ENCODE measurements at regions not wholly inside any gene's neighbourhood (a gene's known extent, or its start where the extent isn't known, plus 50 kb on each side); places are given as distances from the start of the nearest gene placed in this dataset.
"Not testable (repeated sequence)": the region's sequence is repeated elsewhere in the genome, so short reads cannot be mapped to it uniquely, and the experiment has no call there.

DNA sequence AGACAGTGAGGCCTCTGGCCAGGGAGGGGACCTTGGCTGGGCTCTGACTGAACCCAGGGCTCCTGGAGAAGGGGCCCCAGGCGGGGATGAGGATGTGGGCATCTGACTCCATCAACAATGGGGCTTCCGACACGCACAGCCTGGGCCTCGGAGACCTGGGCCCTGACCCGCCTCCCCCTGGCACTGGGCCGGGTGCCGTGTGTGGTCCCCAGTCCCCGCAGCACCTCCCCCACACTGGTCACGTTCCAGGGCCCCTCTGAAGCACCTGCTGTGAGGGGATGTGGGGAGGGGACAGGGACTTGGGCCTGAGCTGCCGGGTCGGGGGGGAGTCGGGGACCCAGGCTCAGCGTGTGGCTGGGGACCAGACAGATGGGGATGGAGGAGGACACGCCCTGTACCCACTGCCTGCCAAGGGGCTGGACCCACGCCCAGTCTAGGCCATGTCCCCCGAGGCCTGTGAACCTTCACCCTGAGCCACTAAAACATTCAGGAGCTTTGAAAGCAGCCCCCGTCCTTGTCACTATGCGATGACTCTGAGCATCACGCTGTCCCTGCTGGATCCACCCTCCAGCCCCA lies 165.8 kb downstream of the TMEM121 start:
- not testable (repeated sequence) for DNase-seq (ENCODE audit: low read depth in 2 of 2)

DNA sequence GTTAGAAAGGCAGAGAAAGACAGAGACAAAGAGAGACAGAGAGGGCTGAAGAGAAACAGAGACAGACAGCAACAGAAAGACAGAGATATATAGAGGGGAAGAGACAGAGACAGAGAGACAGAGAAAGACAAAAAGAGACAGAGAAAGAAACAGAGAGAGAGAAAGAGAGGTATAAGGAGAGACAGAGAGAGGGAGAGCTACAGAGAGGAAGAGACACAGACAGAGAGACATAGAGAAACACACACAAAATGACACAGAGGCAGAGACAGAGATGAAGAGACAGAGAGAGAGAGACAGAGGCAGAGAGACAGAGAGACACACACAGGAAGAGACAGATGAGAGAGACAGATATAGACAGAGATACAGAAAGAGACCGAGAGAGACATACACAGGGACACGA lies 168.6 kb downstream of the TMEM121 start:
- DNase-seq (ENCODE audit: low read depth in 2 of 2), result no peak

DNA sequence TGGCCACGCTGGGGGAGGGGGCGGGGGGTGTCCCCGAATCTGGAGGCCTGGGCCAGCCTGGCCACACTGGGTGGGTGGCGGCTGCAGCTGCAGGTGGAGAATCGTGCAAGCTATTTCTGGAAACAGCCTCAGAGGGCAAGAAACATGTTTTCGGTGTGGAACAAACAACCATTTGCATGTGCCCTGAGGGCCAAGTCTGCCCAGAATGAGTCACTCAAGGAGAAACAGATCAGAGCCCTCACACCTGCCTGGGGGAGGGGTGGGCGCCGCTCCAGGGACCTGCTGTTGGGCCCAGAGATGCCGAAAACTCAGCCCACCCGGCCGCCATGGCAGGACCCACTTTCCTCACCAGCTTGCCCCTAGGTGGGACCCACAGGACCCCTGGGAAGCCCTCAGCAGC lies 170.0 kb downstream of the TMEM121 start:
- DNase-seq (ENCODE audit: low read depth in 2 of 2), result not testable (repeated sequence)

DNA sequence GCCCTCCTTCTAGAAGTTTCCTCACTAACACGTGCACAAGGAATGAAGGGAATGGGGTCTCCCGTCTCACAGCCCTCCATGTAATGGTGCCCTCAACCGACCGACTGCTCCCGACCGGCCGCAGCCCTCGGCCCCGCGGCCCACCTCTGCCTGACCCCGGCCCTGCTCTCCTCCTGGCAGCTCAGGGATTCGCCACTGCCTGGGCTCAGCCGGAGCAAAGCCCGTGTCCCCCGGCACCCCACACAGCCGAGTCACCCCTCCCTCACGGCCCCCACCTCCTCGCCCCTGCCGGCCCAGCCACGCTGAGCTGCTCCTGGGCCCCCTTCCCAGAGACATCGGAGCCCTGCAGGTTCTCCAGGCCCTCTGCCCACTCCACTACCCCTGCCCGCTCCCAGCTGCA lies 171.0 kb downstream of the TMEM121 start:
- DNase-seq (ENCODE audit: low read depth in 2 of 2), result not testable (repeated sequence)

DNA sequence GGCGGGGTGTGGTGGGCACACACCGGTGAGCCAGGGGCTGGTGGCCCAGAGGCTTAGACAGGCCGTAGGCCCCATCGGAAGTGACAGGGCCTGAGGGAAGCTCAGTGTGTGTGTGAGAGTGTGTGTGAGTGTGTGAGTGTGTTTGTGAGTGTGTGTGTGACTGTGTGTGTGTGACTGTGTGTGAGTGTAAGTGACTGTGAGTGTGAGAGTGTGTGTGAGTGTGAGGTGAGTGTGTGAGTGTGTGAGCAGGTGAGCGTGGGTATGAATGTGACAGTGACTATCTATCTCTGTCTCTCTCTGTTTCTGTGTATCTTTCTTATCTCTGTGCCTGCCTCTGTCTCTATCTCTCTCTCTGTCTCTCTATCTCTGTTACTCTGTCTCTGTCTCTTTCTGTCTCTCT lies 171.6 kb downstream of the TMEM121 start:
- DNase-seq (ENCODE audit: low read depth in 2 of 2), result not testable (repeated sequence)

DNA sequence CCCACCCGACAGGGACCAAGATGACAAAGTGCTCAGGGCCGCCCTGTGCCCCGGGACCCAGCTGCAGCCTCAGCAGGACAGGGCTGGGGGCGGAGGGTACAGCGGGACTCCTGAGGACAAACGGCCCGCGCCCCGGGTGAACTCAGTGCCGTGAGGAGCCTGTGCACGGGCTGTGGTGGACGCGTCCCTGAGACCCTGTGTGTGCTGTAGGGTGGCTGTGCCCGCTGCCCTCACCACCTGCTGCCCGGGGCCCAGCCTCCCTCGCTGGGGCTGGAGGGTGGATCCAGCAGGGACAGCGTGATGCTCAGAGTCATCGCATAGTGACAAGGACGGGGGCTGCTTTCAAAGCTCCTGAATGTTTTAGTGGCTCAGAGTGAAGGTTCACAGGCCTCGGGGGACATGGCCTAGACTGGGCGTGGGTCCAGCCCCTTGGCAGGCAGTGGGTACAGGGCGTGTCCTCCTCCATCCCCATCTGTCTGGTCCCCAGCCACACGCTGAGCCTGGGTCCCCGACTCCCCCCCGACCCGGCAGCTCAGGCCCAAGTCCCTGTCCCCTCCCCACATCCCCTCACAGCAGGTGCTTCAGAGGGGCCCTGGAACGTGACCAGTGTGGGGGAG lies 172.7 kb downstream of the TMEM121 start:
- DNase-seq (ENCODE audit: low read depth in 2 of 2), result not testable (repeated sequence)

DNA sequence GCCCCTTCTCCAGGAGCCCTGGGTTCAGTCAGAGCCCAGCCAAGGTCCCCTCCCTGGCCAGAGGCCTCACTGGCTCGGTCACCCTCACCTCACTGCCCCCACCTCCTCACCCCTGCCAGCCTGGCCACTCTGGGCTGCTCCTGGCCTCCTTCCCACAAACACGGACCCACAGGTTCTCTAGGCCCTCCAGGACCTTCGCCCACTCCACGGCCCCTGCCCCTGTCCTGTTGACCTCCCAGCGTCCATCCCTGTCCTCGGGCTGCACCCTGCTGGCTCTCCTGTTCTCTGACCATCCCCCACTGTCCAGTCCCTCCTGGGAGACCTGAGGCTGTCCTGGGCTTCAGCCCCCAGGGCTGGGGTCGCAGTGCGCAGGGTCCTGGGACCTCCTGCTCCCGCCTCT lies 173.3 kb downstream of the TMEM121 start:
- DNase-seq (ENCODE audit: low read depth in 2 of 2), result not testable (repeated sequence)

DNA sequence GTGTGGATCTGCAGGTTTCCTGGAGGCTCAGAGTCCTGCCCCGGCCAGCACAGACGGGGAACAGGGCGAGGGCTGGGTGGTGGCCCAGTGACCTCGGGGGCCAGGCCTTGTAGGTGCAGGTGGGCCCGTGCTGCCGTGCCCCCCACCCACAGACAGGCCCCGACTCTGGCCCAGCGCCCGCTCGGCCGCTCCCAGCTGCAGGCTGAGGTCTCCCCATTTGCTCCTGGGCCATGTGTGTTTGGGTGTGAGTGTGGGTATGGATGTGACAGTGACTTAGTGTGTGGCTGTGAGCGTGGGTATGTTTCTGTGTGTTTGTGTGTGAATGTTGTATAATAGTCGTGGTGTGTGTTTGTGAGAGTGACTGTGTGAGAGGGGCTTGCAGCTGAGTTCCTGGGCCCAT lies 173.8 kb downstream of the TMEM121 start:
- not testable (repeated sequence) for DNase-seq (ENCODE audit: low read depth in 2 of 2)

DNA sequence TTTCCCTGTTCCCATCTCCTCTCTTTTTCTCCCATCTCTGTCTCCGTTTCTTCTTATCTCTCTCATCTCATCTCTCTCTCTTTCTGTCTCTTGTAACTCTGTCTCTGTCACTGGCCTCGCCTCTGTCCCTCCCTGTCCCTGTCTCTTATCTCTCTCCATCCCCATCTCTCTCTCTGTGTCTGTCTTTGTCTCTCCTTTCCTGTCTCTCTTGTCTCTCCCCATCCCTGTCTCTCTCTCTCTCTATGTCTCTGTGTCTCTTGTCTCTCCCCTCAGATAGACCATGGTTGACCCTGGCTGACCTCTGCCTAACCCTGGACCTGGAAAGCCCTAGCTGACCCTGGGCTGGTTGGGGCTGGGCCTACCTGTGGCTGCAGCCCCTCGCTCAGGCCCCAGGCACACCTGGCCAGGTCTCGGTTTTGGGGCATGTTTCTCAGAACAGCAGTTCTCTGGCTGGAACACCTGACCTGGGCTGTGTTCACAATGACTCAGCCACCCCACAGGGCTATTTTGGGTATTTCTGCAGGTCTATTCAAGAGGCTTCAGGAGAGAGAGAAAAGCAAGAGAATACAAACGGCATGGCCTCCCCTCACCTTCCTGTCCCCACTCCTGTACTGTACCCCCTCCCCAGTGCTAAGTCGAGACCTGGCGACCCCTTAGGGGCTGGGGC lies 174.4 kb downstream of the TMEM121 start:
- no peak for DNase-seq (ENCODE audit: low read depth in 2 of 2)

DNA sequence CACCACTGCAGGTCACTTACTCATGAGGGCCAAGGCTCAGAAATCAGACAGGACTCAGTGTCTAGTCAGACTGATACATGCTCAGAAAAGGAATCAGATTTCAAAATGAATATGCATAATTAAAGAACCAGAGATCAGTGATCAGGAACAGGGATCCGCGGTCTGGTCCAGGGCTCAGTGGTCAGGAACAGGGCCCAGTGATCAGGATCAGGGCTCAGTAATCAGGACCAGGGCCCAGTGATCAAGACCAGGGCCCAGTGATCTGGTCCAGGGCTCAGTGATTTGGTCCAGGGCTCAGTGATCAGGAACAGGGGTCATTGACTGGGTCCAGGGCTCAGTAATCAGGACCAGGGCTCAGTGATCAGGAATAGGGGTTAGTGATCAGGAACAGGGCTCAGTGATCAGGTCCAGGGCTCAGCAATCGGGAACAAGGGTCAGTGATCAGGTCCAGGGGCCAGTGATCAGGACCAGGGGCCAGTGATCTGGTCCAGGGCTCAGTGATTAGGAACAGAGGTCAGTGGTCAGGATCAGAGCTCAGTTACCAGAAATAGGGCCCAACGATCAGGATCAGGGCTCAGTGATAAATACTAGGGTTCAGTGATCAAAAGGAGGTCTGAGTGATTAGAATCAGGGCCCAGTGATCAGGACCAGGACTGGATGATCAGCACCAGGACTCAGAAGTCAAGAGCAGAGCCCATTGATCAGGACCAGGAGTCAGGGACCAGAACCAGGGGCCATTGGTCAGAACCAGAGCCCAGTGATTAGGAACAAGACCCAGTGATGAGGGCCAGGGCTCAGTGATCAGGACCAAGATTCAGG lies 175.3 kb downstream of the TMEM121 start:
- DNase-seq (ENCODE audit: low read depth in 2 of 2), result no peak

DNA sequence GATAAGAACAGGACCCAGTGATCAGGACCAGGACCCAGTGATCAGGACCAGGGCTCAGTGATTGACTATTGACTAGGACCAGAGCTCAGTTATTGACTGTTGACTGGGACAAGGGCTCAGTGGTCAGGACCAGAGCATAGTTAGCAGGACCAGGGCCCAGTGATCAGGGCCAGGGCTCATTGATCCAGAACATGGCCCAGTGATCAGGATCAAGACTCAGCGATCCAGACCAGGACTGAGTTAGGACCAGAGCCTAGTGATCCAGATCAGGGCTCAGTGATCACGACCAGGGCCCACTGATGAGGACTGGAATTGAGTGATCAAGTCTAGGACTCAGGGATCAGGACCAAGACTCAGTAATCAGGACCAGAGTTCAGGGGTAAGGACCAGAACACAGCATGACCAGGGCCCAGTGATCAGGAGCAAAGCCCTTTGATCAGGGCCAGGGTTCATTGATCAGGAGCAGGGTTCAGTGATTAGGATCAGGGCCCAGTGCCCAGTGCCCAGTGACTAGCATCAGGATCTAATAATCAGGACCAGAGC lies 176.0 kb downstream of the TMEM121 start:
- no peak for DNase-seq (ENCODE audit: low read depth in 2 of 2)

DNA sequence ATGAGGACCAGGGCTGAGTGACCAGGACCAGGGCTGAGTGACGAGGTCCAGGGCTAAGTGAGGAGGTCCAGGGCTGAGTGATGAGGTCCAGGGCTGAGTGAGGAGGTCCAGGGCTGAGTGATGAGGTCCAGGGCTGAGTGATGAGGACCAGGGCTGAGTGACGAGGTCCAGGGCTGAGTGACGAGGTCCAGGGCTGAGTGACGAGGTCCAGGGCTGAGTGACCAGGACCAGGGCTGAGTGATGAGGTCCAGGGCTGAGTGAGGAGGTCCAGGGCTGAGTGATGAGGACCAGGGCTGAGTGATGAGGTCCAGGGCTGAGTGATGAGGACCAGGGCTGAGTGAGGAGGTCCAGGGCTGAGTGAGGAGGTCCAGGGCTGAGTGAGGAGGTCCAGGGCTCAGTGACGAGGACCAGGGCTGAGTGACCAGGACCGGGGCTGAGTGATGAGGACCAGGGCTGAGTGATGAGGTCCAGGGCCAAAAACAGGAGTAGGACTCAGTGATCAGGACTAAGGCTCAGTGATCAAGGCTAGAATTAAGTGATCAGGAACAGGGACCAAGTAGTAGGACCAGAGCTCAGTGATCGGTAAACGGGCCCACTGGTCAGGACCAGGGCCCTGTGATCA lies 176.8 kb downstream of the TMEM121 start:
- not testable (repeated sequence) for DNase-seq (ENCODE audit: low read depth in 2 of 2)

DNA sequence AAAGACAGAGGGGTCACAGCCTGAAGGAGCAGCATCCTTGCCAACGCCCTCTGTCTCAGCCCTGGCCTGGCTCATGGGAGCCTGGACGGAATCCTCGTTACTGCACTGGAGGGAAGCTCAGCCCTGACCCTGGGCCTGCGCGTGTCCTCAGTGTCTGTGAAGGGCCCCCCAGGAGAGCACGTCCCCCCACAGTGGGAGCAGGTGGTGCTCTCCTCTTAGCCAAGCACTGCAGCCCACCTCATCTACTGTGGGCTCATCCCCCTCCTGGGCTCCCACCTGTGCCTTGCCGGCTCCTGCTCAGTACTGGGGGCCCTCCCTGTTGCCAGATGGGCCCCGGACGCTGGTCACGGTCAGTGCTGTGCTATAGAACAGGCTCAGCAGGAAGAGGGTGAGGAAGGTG lies 177.7 kb downstream of the TMEM121 start:
- DNase-seq (ENCODE audit: low read depth in 2 of 2), result not testable (repeated sequence)

DNA sequence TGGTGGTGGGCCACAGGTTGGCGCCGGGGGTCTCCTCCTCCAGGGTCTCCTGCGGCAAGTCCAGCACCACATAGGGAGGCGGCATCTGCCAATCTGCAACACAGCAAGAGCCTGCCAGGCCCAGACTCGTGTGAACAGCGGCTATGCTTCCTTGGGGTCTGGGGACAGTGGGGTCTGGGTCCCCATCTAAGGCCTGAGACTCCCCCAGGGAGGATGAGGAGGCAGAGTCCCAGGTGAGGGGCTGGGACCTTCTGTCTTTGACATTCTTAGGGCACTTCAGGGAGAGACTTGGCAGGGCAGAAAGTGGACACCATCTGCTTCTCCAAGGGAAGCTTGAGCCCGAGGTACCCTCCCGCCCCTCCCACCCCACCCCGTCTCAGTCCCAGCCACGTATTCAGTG lies 178.1 kb downstream of the TMEM121 start:
- DNase-seq (ENCODE audit: low read depth in 2 of 2), result not testable (repeated sequence)

DNA sequence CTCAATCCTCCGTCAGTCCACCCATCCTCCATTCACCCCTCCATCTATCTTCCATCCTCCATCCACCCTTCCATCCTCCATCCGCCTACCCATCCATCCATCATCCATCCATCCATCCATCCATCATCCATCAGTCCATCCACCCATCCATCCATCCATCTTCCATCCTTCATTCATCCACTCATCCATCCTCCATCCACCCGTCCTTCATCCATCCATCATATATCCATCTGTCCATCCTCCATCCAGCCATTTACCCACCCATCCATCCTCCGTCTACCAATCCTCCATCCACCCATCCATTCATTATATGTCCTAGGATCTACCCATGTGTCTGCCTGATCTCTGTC lies 179.1 kb downstream of the TMEM121 start:
- not testable (repeated sequence) for DNase-seq (ENCODE audit: low read depth in 2 of 2)

DNA sequence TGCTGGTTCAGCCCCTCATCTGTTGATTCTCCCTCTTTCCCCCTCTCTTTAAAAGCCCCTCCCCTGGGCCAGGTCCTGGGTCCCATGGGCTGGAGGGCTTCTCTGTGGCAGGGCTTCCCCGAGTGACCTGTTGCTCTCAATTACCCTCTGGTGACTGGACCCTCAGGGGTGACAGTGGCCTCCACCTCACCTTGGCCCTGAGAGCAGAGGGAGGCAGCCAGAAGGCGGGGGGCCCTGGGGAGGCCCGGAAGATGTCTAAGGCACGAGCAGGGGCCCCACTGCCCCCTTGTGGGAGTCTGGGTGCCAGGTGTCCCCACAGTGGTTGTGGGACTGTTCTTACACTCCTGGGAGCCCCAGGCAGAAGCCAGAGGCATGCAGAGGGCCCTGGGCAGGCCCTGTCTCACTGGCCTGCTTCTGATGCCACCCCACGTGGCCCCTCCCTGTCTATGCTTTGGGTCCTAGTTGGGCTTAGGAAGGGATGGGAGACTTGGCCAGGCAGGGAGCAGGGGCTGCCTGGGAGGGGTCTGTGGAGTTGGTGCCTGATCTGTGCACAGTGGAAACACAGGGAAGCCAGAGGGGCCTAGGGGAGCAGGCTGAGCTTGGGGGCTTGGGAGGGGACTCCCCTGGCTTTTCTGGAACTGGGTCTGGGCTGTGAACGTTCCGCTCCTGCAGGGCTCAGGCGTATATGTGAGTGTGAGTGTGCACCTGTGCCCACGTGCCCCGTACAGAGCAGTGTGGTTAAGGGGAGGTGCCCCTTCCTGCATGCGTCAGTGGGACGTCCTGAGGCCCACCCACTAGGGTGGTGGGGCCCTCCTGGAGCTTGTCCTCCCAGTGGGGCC lies 179.7 kb downstream of the TMEM121 start:
- DNase-seq (ENCODE audit: low read depth in 2 of 2), result not testable (repeated sequence)

DNA sequence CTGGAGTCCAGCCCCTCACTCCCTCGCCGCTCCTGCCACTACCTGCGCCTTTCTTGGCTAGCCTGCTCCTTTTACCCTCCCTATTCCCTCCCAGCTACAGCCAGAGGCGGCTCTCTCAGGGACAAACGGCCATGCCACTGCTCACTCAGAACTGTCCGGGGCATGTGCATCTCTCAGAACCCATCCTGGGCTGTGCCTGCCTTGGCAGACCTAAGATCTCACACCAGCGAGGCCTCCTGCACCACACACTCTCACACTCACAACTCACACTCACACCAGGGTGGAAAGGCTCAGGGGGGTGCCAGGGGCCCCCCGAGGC lies 180.3 kb downstream of the TMEM121 start:
- not testable (repeated sequence) for DNase-seq (ENCODE audit: low read depth in 2 of 2)

DNA sequence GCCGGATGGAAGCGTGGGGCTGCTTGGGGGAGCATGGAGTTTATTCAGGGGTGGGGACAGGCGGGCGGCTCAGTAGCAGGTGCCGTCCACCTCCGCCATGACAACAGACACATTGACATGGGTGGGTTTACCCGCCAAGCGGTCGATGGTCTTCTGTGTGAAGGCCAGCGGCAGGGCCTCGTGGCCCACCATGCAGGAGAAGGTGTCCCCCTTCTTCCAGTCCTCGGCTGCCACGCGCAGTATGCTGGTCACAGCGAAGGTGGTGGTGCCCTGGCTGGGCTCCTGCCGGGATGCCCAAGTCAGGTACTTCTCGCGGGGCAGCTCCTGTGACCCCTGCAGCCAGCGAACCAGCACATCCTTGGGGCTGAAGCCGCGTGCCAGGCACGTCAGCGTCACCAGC lies 180.7 kb downstream of the TMEM121 start:
- DNase-seq (ENCODE audit: low read depth in 2 of 2), result not testable (repeated sequence)

DNA sequence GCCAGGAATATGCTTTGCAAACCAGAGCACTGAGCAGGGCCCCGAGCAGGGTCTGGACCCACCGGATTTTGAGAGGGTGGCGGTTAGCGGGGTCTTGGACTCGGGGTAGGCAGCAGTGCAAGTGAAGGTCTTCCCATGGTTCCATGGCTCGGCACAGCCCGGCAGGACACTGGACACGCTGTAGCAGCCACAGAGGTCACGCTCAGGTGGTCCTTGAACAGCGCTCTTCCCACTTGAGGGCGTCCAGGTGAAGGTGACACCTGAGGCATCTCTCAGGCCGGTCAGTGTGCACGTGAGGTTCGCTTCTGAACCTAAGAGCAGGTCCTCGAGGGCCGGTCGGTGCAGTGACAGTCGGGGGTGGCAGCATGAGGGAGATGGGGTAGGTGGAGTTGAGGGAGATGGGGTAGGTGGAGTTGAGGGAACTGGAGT lies 181.4 kb downstream of the TMEM121 start:
- not testable (repeated sequence) for DNase-seq (ENCODE audit: low read depth in 2 of 2)

DNA sequence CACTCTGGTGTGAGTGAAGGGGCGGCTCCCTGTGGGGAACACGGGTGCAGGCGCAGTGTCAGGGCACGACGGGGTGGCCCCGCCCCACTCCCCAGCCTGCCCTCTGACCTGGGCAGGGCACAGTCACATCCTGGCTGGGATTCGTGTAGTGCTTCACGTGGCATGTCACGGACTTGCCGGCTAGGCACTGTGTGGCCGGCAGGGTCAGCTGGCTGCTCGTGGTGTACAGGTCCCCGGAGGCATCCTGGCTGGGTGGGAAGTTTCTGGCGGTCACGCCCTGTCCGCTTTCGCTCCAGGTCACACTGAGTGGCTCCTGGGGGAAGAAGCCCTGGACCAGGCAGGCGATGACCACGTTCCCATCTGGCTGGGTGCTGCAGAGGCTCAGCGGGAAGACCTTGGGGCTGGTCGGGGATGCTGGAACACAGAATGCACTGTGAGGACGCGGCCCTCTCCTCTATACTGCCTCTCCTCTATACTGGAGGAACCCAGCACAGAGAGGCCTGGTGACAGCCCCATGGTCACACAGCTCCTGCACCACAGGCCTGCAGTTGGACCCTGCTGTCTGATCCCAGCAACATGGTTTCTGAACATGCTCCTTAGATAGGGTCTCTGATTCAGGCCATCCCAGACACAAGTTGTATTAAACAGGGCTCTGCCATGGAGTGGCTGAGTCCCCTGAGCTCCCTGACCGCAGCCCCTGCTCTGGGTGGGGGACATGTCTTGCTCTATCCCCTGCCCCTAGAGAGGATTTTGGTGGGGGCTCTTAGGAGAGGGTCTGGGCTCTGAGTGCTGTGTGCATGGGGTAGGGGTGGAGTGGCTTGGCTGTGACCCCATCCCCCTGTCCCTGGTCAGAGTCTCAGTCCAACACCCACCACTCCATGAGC lies 182.1 kb downstream of the TMEM121 start:
- DNase-seq (ENCODE audit: low read depth in 2 of 2), result not testable (repeated sequence)

All from stimulated activated CD8-positive, alpha-beta memory T cell treated with anti-CD3 and anti-CD28 coated beads, Interleukin-7, amount 100 ng/mL, for 4 hours (primary cell).